CD4-positive, alpha-beta T cell treated with Interferon gamma for 1 hour (primary cell): ENCODE measurements at regions not wholly inside any gene's neighbourhood (a gene's known extent, or its start where the extent isn't known, plus 50 kb on each side); places are given as distances from the start of the nearest gene placed in this dataset.

ENCODE experiments used
- DNase-seq: peaks from one replicate; pipeline ENCODE4 v3.0.0-alpha.2; 2020

GRCh38 chr9:79237861-79238260 is 333.9 kb upstream of the TLE4 start:
- no peak for DNase-seq

GRCh38 chr9:79240774-79241173 is 331.0 kb upstream of the TLE4 start:
- no peak for DNase-seq

- DNase-seq = no peak
Measured at GRCh38 chr9:79242489-79242888, 329.3 kb upstream of the TLE4 start.

GRCh38 chr9:79246170-79246569 is 325.6 kb upstream of the TLE4 start:
- DNase-seq = no peak

- DNase-seq = no peak
Measured at GRCh38 chr9:79247021-79247420, 324.7 kb upstream of the TLE4 start.

- DNase-seq = no peak
Measured at GRCh38 chr9:79250806-79251205, 321.0 kb upstream of the TLE4 start.

GRCh38 chr9:79254900-79255650 is 316.7 kb upstream of the TLE4 start:
- no peak for DNase-seq

GRCh38 chr9:79255651-79256260 is 316.0 kb upstream of the TLE4 start:
- DNase-seq = no peak

GRCh38 chr9:79256691-79257213 is 315.0 kb upstream of the TLE4 start:
- no peak for DNase-seq

- no peak for DNase-seq
Measured at GRCh38 chr9:79257228-79257781, 314.5 kb upstream of the TLE4 start.

GRCh38 chr9:79257790-79258351 is 313.9 kb upstream of the TLE4 start:
- DNase-seq = no peak

GRCh38 chr9:79259858-79260257 is 311.9 kb upstream of the TLE4 start:
- DNase-seq = no peak

GRCh38 chr9:79263628-79264027 is 308.1 kb upstream of the TLE4 start:
- no peak for DNase-seq

GRCh38 chr9:79264041-79264440 is 307.7 kb upstream of the TLE4 start:
- DNase-seq = no peak

GRCh38 chr9:79264511-79265355 is 307.0 kb upstream of the TLE4 start:
- no peak for DNase-seq

- DNase-seq = no peak
Measured at GRCh38 chr9:79266986-79267385, 304.8 kb upstream of the TLE4 start.

GRCh38 chr9:79268806-79269205 is 303.0 kb upstream of the TLE4 start:
- no peak for DNase-seq

- no peak for DNase-seq
Measured at GRCh38 chr9:79273311-79273710, 298.5 kb upstream of the TLE4 start.

GRCh38 chr9:79279356-79279755 is 292.4 kb upstream of the TLE4 start:
- DNase-seq = no peak

- no peak for DNase-seq
Measured at GRCh38 chr9:79280691-79281090, 291.1 kb upstream of the TLE4 start.

GRCh38 chr9:79284081-79284480 is 287.7 kb upstream of the TLE4 start:
- no peak for DNase-seq

GRCh38 chr9:79286992-79287707 is 284.6 kb upstream of the TLE4 start:
- DNase-seq = no peak
